HG03066 (cell line): ENCODE measurements at regions not wholly inside any gene's neighbourhood (a gene's known extent, or its start where the extent isn't known, plus 50 kb on each side); places are given as distances from the start of the nearest gene placed in this dataset.

Experiments used
- ATAC-seq: cut with Tn5 transposase; IDR thresholded peaks from one replicate; pipeline ENCODE4 v1.9.1; 2021; ENCODE audit warnings: low read depth; ENCODE audit not compliant: unreplicated experiment

DNA sequence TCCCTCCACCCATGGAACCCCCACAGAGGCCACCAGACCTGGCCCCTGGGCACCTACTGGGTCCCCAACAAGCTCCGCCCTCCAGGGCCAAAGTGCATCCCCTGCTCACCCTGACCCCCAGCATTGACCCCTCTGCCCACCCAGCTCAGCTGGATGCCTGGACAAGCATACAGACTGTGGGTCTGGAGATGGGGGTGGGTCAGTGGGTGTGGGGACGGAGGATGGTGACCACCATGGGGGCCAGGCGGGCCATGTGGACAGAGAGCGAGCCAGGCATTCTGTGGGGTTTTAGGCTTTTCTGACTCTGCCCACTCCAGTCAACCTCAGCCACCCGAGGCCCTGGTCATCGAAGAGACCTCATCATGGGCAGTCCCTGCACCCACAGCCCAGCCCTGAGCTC, 183.7 kb downstream of the BRD1 start:
- ATAC-seq = no peak

DNA sequence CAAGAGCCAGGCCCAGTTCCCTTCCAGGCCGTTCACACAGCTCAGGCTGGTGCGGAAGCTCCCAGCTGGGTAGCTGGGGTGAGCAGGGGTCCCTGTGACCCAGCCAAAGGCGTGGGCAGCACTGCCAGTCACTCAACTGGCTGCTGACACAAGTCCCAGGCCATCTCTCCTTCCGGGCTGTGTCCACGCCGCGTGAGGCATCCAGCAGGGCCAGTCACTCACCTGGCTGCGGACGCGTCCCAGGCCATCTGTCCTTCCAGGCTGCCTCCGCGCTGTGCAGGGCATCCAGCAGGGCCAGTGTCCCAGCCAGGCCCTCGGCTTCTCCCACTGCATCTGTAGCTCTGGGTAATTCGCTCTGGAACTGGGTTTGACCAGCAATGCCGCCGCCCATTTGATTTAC, 184.2 kb downstream of the BRD1 start:
- ATAC-seq = no peak

DNA sequence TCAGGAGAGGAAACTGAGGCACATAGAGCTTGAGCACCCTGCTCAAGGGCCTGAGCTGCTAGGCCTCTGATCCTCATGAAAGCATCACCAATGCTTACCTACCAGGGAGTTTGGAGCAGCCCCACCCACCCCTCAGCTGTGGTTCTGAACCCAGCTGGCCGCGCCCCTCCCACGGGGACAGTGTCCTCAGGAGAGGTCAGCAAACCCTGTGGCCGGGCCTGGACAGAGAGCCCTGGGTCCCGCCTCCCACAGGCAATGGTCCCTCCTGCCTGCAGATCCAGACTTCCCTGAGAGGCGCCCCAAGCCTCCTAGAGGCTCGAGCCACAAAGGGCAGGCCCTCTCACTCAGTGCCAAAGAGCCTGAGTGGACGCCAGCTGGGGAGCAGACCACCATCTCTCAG, 184.9 kb downstream of the BRD1 start:
- ATAC-seq = no peak

DNA sequence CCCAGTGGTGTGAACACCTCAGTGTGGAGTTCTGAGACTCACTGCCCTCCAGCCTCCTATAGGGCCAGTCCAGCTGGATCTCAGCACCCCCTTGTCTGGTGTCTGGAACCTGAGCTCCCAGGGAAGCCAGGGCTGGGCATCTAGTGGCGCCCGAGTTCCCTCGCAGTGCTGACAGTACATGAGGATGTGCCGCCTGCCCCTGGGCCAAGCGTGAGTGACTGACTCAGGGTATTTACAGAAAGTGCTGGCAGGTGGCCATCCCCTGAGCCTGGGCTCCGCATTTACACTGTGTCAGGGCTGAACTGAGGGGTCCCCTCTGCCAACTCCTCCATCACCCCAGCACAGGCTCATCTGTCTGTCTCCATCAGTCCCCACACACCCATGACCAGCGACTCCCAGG, 185.3 kb downstream of the BRD1 start:
- no peak for ATAC-seq

DNA sequence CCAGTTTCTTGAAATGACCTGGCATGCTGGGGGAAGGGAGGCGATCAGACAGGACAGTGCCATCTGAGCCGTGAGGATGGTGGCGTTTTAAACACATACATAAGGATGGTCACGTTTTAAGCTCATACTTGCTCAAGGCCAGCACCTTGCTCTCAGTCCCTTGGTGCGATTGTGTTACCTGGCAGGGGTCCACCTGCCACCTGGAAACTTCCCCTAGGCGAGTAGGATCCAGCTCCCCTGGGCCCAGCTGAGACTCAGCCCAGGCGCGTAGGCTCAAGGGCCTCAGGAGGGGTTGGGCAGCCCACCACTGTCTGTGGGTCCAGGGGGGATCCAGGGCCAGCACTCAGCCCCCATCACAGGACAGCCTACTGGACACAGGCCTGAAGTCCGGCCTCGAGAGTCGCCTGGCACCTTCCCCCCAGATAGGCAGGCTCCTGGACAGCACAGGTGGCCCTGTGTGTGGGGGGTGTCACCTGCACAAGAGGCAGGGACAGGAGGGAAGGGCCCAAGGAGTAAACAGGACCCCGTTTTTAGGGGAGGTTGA, 185.8 kb downstream of the BRD1 start:
- ATAC-seq = no peak

DNA sequence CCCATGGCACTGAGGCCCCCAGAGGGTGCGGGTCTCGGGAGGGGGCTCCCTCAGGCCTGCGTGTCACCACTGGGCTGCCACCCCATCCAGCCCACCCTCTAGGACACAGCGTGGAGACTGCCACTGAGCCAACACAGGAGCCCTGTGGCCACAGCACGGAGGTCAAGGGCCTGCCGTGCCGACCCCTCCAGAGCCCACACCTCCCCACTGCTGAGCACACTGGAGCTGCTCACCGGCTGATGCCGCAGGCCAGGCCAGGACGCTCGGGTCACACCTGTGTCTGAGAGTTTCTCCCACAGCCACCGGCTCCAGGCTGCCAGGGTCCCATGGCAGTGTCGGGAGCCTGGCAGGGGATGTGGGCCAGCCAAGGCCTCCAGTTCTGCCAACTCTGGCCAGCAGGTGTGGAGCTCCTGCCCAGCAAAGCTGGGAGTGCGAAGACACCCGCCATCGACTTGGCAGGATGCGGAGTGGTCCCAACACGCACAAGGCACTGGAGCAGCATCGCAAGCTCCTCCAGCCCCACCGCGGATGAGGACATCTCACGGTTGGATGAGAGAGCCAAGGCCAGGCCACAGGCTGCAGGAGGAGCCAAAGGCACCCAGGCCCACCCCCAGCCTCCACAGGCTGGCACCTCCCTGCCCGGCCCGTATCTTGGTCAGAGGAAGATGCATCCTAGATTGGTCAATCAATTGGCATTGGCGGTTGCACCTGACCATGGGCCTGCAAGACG, 187.1 kb downstream of the BRD1 start:
- no peak for ATAC-seq

DNA sequence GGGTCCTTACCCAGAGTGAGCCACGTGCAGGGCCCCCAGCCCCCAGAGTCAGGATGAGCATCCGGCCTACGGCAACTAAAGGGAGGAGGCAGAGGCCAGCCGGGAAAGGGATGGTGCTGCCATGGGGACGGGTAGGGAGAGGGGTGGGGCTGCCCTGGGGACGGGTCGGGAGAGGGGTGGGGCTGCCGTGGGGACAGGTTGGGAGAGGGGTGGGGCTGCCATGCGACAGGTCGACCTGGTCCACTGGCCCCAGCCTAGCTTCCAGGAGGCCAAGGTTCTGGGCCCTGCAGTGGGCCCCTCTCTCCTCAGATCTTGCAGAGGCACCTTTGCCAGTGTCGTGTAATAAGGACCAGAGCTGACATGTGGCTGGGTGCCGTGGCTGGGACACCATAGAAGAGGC, 187.7 kb downstream of the BRD1 start:
- no peak for ATAC-seq

DNA sequence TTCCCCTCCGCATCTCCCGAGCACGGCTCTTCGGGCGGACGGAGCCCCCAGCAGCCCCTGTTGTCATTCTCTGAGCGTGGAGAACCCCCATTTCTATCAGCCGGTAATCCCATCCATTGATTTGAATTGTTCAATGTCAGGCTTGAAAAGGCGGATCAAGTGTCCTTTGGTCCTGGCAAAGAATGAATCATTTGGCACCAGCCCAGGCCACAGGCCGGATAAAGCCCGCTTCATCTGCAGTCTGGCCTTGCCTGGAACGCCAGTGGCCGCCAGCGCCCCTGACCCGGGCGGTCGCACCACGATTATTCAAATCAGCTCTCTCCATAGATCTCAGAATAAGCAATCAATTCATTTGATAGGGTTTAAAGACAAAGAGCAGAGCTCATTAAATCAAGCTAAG, 188.9 kb downstream of the BRD1 start:
- no peak for ATAC-seq

DNA sequence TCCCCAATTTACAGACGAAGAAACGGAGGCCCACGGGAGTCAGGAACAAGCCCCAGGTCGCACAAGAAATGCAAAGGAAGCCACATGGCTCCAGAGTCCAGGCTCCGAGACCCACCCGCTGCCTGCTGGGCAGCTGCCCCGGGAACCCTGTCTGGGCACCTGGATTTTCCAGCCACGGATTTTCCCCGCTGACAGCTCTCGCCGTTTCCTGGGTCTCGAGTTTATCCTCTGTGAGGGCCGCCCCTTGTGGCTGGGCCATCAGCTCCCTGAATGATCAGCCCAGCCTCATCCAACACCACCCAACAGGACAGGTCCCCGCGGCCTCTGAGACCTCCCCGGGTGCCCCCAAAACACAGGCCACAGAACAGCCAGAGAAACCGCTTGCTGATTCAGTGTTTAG, 189.7 kb downstream of the BRD1 start:
- no peak for ATAC-seq

DNA sequence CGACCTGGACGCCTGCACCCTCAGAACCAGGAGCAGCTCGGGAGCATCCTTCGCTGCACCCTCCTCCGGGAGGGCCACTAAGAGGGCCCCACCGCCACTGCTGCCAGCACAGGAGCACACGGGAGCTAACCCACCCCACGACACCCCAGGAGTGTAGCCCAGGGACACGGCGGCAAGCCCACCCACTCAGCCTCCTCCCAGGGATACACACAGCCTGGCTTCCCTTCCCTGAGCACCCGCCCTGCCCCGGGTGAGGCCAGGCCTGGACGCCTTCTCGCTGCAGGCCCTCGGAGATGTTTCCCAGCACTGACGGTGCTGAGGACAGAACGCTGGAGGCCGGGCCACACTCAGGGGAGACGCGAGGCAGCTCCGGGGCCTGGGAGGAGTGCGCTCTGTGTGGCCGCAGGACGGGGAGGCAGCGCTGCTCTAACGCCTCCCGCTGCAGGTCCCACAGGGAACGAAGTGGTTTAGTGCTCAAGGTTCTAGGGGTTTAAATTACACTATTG, 190.4 kb downstream of the BRD1 start:
- no peak for ATAC-seq

DNA sequence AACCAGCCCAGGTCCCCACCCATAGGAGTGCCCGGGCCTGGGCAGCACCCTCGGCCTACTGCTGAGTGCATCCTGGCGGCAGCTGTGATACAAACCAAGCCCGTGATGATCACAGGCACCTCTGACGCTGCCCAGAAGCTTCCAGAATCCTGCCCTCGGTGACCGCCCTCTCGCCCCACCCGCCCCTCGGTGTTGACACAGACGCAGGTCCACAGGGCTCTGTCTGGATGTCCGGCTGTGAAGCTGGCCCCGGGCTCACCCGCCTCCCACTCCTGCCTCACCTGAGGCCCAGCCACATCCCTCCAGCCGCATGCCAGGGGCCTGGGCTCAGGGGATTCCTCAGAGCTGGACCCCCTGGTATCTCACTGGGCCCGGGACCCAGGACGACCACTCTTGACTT, 191.0 kb downstream of the BRD1 start:
- ATAC-seq = no peak

DNA sequence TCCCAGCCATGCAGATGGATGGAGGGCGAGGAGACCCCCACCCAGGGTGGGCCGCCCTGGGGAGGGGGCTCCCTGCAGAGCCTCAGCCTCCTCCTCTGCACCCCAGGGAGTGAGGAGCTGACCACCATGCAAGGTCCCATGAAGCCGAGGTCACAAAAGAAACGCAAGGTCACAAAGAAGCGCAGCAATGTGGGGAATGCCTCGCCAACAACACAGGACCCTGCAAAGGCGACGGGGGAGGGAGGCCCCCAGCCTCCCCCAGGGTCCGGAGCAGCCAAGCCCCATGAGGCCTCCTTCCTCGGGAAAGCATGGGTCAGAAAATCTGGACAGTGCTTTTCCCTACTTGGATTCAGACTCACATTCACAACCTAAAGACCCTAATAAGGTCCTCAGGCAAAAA, 191.5 kb downstream of the BRD1 start:
- ATAC-seq = no peak

DNA sequence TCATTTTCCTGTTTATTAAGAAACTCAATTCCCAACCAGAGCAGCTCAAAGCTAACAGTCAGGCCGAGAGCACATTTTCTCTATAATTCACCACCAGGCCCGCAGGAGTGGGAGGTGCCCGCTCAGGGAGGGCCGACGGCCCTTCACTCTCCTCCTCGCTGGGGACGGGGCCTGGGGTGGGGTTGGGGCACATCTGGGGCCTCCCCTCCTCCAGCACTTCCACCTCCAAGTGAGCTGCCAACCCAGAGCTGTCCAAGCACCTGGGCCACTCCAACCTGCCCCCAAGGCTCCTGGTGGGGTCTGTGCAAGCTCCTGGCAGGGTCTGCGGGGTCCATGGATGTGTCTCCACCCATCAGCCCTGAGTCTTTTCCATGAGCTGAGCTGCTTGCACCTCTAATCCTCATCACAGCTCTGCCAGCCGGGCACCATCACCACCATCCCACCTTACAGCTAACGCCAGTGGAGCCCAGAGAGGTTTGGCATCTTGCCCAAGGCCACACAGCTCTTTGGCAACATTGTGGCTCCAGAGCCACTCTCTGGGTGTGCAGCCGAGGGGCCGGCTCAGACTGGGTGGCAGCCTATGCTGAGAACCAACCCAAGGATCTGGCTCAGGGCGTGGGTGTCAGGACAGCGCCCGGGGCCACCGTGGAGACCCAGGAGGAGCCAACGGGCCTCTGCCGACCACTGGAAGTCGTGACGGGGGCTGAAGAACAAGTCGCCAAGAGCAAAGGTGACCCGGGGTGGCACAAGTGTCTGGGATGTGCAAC, 193.5 kb downstream of the BRD1 start:
- ATAC-seq = no peak

DNA sequence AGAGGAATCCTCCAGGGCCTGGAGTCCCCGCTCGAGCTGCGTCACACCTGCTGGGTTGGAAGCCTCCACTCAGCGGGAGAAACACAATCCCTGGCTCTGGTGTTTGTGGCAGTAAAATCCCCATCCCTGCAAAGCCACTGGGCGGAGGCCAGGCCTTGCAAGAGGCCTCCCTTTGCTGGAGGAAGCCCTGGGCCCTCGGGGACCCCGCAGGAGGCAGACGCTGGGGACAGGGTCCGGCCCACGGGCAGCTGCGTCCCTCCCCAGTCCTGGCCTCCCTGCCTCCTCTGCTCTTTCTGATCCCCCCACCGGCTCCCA, 194.7 kb downstream of the BRD1 start:
- ATAC-seq = no peak

DNA sequence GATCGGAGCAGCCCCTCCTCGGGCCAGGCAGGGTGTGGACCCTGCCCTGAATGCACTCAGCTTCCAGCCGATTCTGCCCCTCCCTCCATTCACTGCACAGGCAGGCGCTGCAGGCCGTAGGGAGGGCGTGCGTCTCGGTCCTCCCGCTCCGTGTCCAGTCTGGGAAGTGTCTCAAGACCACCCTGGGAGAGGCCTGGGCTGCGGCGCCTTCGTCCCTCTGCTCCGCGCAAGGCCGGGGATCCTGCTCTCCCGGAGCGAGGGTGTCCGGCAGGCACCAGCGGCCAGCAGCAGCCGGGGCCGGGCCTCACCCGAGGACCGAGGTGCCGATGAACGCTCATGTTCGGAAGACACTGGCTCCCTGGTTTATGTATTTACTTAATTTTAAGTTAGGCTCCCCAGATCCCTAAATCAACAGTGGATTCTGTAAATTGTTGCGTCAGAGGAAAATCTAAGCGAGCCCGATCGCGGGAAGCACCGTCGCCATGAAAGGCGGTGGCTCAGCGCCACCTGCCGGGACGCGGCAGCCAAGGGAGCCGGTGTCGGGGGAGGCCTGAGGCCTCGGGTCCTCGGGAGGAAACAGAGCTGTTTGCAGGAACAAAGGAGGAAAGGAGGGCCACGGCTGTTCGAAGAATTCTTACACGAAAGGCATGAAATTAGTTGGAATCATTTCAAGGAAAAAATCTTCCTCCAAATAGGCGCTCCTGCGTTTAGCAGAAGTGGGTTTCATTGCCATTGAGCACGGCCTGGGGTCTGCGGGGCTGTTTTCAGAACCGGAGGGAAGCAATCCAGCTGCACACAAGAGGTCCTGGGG, 195.3 kb downstream of the BRD1 start:
- ATAC-seq = no peak

DNA sequence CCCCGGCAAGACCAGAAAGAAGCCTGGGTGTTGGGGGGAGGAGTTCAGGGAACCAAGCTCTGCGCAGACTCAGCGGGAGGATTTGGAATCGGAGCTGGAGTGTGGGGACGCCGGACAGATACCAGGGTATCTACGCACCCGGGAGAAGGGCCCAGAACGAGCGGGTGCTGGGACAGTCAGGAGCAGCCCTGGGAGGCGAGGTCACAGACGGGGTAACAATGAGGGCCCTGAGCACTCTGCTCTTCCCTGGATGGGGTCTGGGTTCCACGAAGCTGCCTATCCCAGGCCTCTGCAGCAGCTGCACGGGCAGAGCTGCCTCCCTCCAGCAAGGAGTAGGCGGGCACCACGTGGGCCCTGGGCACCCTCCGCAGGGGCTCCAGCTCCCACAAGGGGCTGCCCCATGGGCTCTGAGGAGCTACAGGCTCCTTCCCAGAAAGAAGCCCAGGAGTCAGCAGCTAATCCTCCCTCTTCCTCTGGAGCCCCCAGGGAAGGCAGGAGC, 197.2 kb downstream of the BRD1 start:
- no peak for ATAC-seq

DNA sequence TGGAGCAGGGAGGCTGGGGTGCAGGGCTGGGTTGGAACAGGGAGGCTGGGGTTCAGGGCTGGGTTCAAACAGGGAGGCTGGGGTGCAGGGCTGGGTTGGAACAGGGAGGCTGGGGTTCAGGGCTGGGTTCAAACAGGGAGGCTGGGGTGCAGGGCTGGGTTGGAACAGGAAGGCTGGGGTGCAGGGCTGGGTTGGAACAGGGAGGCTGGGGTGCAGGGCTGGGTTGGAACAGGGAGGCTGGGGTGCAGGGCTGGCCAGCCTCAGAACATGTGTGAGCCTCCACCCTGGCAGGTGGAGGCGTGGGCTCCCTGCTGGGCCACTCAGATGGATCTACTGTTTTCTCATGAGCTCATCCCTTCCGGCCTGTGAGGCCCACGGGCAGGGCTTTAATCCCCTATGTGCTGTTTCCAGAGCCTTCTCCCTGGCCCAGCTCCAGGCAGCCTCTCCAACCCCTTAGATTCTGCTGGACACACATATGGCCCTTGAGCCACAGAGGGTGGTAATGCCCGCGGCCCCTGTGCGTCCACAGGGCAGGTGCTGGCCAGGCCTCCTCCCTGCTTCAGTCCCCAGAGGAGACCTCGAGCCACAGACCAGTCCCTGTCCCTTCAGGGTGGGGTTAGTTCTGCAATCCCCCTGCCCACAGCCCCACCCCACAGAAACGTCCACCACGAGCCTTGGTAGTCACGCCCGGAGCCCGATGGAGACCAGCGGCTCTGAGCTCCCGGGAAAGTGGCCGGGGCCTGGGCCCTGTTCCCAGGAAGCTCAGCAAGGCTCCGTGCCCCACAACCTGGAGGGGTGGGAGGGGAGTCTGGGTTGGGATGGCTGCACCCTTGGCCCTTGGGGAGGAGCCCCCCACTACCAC, 197.9 kb downstream of the BRD1 start:
- no peak for ATAC-seq

DNA sequence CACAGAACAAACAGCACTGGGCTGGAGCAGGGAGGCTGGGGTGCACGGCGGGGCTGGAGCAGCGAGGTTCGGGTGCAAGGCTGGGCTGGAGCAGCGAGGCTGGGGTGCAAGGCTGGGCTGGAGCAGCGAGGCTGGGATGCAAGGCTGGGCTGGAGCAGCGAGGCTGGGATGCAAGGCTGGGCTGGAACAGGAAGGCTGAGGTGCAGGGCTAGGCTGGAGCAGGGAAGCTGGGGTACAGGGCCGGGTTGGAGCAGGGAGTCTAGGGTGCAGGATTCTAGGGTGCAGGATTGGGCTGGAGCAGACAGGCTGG, 198.5 kb downstream of the BRD1 start:
- ATAC-seq = no peak

DNA sequence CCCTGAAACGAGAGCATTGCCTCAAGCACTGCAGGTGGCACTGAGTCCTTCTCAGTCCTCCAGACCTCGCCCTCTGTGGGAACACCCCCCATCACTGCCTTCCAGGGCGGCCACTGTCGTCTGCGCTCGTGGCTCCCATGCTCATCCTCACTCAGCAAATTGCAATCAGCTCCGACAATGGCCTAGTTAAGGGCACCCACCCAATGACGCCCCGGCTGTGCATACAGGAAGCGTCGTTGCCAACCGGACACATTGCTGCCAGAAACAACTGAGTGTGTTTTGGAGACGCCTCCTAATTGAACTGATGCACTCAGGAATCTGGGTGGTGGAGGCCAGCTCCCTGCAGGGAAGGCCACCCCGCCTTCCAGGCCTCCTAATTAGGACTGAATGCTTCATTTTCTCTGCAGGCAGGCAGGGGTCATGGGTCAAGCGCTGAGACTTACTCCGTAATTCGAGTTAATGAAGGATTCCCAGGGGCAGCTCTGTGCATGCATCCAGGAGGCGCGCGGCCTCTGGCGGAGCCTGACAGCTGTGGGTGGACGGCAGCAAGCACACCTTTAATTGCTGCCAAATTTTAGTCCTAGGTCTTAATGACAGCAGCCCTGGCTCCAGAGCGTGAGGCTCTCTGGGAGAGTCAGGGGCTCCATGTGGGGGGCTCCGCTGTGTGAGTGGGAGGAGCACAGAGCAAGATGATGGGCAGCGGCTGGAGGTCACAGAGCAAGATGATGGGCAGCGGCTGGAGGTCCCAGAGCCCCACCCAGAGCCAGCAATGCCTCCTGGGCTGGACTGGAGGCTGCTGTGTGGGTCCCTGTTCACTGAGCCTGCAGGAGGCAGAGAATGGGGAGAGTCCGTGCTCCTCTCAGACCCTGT, 199.0 kb downstream of the BRD1 start:
- ATAC-seq = no peak
